A549 (cell line): ENCODE measurements at regions not wholly inside any gene's neighbourhood (a gene's known extent, or its start where the extent isn't known, plus 50 kb on each side); places are given as distances from the start of the nearest gene placed in this dataset.

Source experiments
- ATAC-seq, 2 experiments: fragments of 200-7000 bp in 1 of 2; fragments of >200 bp in 1 of 2; cut with Nextera tagmentation in 1 of 2; cut with Tn5 transposase in 1 of 2; 3 replicates each; pipeline versions ENCODE4 v1.8.0 to v1.9.1; 2018 to 2020; ENCODE audit warnings: mild to moderate bottlenecking in 1 of 2, moderate library complexity in 1 of 2
- CTCF ChIA-PET: fragments of 300-600 bp; sonication (Branson Sonifier 250); formaldehyde crosslinking; extraction: SDS; loops from one replicate; lab custom pipeline; 2021; ENCODE audit warnings: antibody characterized with exemption, inconsistent platforms; lab: Yijun Ruan, JAX
- POLR2A ChIA-PET: fragments of 350-600 bp; formaldehyde crosslinking; extraction: SDS; loops from one replicate; lab custom pipeline; 2021; ENCODE audit warnings: antibody characterized with exemption, inconsistent platforms; lab: Yijun Ruan, JAX
- DNase-seq, 2 experiments: peaks; one replicate each; pipeline versions ENCODE4 v3.0.0 to v3.0.0-alpha.2; 2011 to 2016; ENCODE audit warnings: low read depth in 1 of 2, low spot score in 1 of 2
- FAIRE-seq: peaks from 2 replicates; lab custom pipeline; 2011; peaks lifted over from hg19 to GRCh38; lab: Jason Lieb, UNC
- H3K27ac ChIP-seq, 2 experiments: fragments of >200 bp; sonication (Bioruptor Twin); formaldehyde crosslinking; 3 replicates each; pipeline ENCODE4 v1.5.1; 2016 to 2017
- H3K4me1 ChIP-seq: fragments of >200 bp; sonication (Bioruptor Twin); formaldehyde crosslinking; 3 replicates; pipeline ENCODE4 v1.6.1; 2016
- H3K4me2 ChIP-seq: fragments of >200 bp; sonication (Bioruptor Twin); formaldehyde crosslinking; 3 replicates; pipeline ENCODE4 v1.6.1; 2016
- H3K4me3 ChIP-seq: fragments of >200 bp; sonication (Bioruptor Twin); formaldehyde crosslinking; 3 replicates; pipeline ENCODE4 v1.5.1; 2016
- H3K9me3 ChIP-seq: fragments of >200 bp; sonication (Bioruptor Twin); formaldehyde crosslinking; 3 replicates; pipeline ENCODE4 v1.6.1; 2016
- CBX2 ChIP-seq: fragments of 200-600 bp; sonication (generic); IDR thresholded peaks from 2 replicates; pipeline ENCODE4 v1.6.1; 2016; ENCODE audit warnings: low read depth, mild to moderate bottlenecking, borderline replicate concordance
- CBX8 ChIP-seq: fragments of 200-600 bp; sonication (generic); IDR thresholded peaks from 2 replicates; pipeline ENCODE4 v1.6.1; 2016
- CEBPB ChIP-seq, 2 experiments: fragments of >200 bp in 1 of 2; sonication (Bioruptor Twin) in 1 of 2; formaldehyde crosslinking in 1 of 2; IDR thresholded peaks; 2 replicates each; pipeline ENCODE4 v1.6.1; 2012 to 2016
- CHD2 ChIP-seq: fragments of 150-350 bp; IDR thresholded peaks from 2 replicates; pipeline ENCODE4 v1.6.1; 2014; ENCODE audit warnings: low read length; ENCODE audit not compliant: partially characterized antibody
- CHD4 ChIP-seq: fragments of 200-600 bp; sonication (generic); IDR thresholded peaks from 2 replicates; pipeline ENCODE4 v1.6.1; 2016; ENCODE audit warnings: antibody characterized with exemption, mild to moderate bottlenecking, borderline replicate concordance
- E2F6 ChIP-seq: IDR thresholded peaks from 2 replicates; pipeline ENCODE4 v1.6.1; 2012; ENCODE audit warnings: low read depth, borderline replicate concordance
- EHMT2 ChIP-seq: fragments of 200-600 bp; sonication (generic); IDR thresholded peaks from 2 replicates; pipeline ENCODE4 v1.6.1; 2016; ENCODE audit warnings: antibody characterized with exemption, low read depth, mild to moderate bottlenecking, moderate library complexity
- ELK1 ChIP-seq: fragments of 150-350 bp; IDR thresholded peaks from 2 replicates; pipeline ENCODE4 v1.6.1; 2014; ENCODE audit warnings: low read depth, mild to moderate bottlenecking, low read length
- FOXS1 ChIP-seq: fragments of 250-450 bp; sonication (Bioruptor Pico); IDR thresholded peaks from 2 replicates; pipeline ENCODE4 v1.5.0; 2020; ENCODE audit warnings: mild to moderate bottlenecking, moderate library complexity
- GATA3 ChIP-seq: IDR thresholded peaks from 2 replicates; pipeline ENCODE4 v1.6.1; 2012; ENCODE audit warnings: borderline replicate concordance
- HDAC2 ChIP-seq: fragments of 200-600 bp; sonication (generic); IDR thresholded peaks from 2 replicates; pipeline ENCODE4 v1.6.1; 2016
- HEYL ChIP-seq: fragments of 250-450 bp; sonication (Bioruptor Pico); IDR thresholded peaks from 2 replicates; pipeline ENCODE4 v1.8.0; 2021; ENCODE audit warnings: mild to moderate bottlenecking, moderate library complexity
- HMGXB4 ChIP-seq: fragments of 250-450 bp; sonication (Bioruptor Pico); IDR thresholded peaks from 2 replicates; pipeline ENCODE4 v1.5.0; 2021; ENCODE audit warnings: mild to moderate bottlenecking, moderate library complexity, borderline replicate concordance
- HOXA7 ChIP-seq: fragments of 250-450 bp; sonication (Bioruptor Pico); IDR thresholded peaks from 2 replicates; pipeline ENCODE4 v1.5.0; 2020; ENCODE audit warnings: mild to moderate bottlenecking, moderate library complexity
- HOXB5 ChIP-seq: fragments of 250-450 bp; sonication (Bioruptor Pico); IDR thresholded peaks from 2 replicates; pipeline ENCODE4 v1.5.0; 2020; ENCODE audit warnings: mild to moderate bottlenecking, moderate library complexity
- JUNB ChIP-seq: fragments of >200 bp; sonication (Bioruptor Twin); formaldehyde crosslinking; IDR thresholded peaks from 2 replicates; pipeline ENCODE4 v1.6.1; 2016
- KDM1A ChIP-seq: fragments of 200-600 bp; sonication (generic); IDR thresholded peaks from 2 replicates; pipeline ENCODE4 v1.6.1; 2016; ENCODE audit warnings: low read depth, mild to moderate bottlenecking
- MAZ ChIP-seq: fragments of 150-350 bp; IDR thresholded peaks from 2 replicates; pipeline ENCODE4 v1.6.1; 2014; ENCODE audit warnings: antibody characterized with exemption, low read depth, low read length, borderline replicate concordance
- MYC ChIP-seq: IDR thresholded peaks from 2 replicates; pipeline ENCODE4 v1.6.1; 2012; ENCODE audit warnings: mild to moderate bottlenecking, inconsistent platforms, low read length, improper control_type of control experiment, borderline replicate concordance
- NFE2L2 ChIP-seq: fragments of 150-350 bp; conservative IDR thresholded peaks from 2 replicates; pipeline ENCODE4 v1.6.1; 2014; ENCODE audit warnings: low read length
- PBX3 ChIP-seq: IDR thresholded peaks from 2 replicates; pipeline ENCODE4 v1.6.1; 2012
- PHF8 ChIP-seq: fragments of 200-600 bp; sonication (generic); IDR thresholded peaks from 2 replicates; pipeline ENCODE4 v1.6.1; 2016; ENCODE audit warnings: low read depth, mild to moderate bottlenecking, antibody characterized with exemption, moderate library complexity, borderline replicate concordance
- RARB ChIP-seq: fragments of 250-450 bp; sonication (Bioruptor Pico); IDR thresholded peaks from 2 replicates; pipeline ENCODE4 v1.8.0; 2021; ENCODE audit warnings: mild to moderate bottlenecking, moderate library complexity
- SMC3 ChIP-seq: fragments of >200 bp; sonication (Bioruptor Twin); formaldehyde crosslinking; IDR thresholded peaks from 3 replicates; pipeline ENCODE4 v1.6.1; 2018; ENCODE audit warnings: inconsistent platforms
- SREBF2 ChIP-seq: fragments of 450-650 bp; IDR thresholded peaks from 2 replicates; pipeline ENCODE4 v1.6.1; 2014; ENCODE audit warnings: mild to moderate bottlenecking, moderate library complexity
- TP53 ChIP-seq: fragments of 250-450 bp; sonication (Bioruptor Pico); IDR thresholded peaks from 2 replicates; pipeline ENCODE4 v1.5.0; 2021; ENCODE audit warnings: mild to moderate bottlenecking, moderate library complexity
- ZFP36 ChIP-seq: fragments of 450-650 bp; IDR thresholded peaks from 2 replicates; pipeline ENCODE4 v1.6.1; 2014; ENCODE audit warnings: borderline replicate concordance; ENCODE audit not compliant: partially characterized antibody
- ZSCAN20 ChIP-seq: fragments of 250-450 bp; sonication (Bioruptor Pico); IDR thresholded peaks from 2 replicates; pipeline ENCODE4 v1.8.0; 2022; ENCODE audit warnings: mild to moderate bottlenecking, moderate library complexity
- WGBS: methylation state at CpG from one replicate; pipeline ENCODE4 v1.1.6; 2017; ENCODE audit errors: missing lambda C conversion rate; 5-methylcytosine and 5-hydroxymethylcytosine counted together

- no peak for TF ChIP-seq HEYL (CRISPR knock-in tag)
- no peak for TF ChIP-seq ZFP36
- TF ChIP-seq HOXB5 (CRISPR knock-in tag) = no peak
- no peak for TF ChIP-seq CEBPB (IDR thresholded peaks at IDR 0.05)
Observed at GRCh38 chr6:117034547-117034946, 157.5 kb downstream of the RFX6 start (continued).

GRCh38 chr6:117034971-117035370, 157.9 kb downstream of the RFX6 start:
- Histone ChIP-seq H3K27ac (no peak overlapping the region), H3K9me3 (no peaks in the 10 kb centered on the region), H3K4me3 (no peak overlapping the region), H3K4me1 (no peaks in the 10 kb centered on the region), H3K4me2 (no peak overlapping the region)
- ChIA-PET POLR2A (no interaction called here), CTCF (no interaction called here)
- 37% methylated on average over 4 of the region's 4 CpGs for WGBS
- ATAC-seq (no peak), FAIRE-seq (no peak), DNase-seq (no peak)
- TF ChIP-seq CBX8 (no peak), SMC3 (no peak), MAZ (no peak), EHMT2 (no peak), TP53 (no peak), HOXB5 (CRISPR knock-in tag) (no peak), MYC (no peak), ZSCAN20 (CRISPR knock-in tag) (no peak), HMGXB4 (CRISPR knock-in tag) (no peak), PHF8 (no peak), HOXA7 (CRISPR knock-in tag) (no peak), HDAC2 (no peak), SREBF2 (no peak), KDM1A (no peak), CHD2 (no peak), ZFP36 (no peak)

GRCh38 chr6:117050301-117050700, 173.3 kb downstream of the RFX6 start:
- Histone ChIP-seq H3K27ac (no peak overlapping the region), H3K4me1 (no peaks in the 10 kb centered on the region), H3K9me3 (no peaks in the 10 kb centered on the region), H3K4me2 (no peak overlapping the region), H3K4me3 (no peak overlapping the region)
- FAIRE-seq (no peak), DNase-seq (no peak), ATAC-seq (no peak)
- ChIA-PET POLR2A (no interaction called here), CTCF (no interaction called here)
- 0% methylated on average over 3 of the region's 3 CpGs for WGBS
- TF ChIP-seq NFE2L2 (no peak), HDAC2 (no peak), SMC3 (no peak)

GRCh38 chr6:117072134-117072533, 193.2 kb upstream of the VGLL2 start:
- ATAC-seq = no peak
- POLR2A ChIA-PET = no interaction called here
- Histone ChIP-seq H3K27ac (no peak overlapping the region), H3K4me3 (no peak overlapping the region), H3K4me1 (no peaks in the 10 kb centered on the region), H3K9me3 (no peaks in the 10 kb centered on the region), H3K4me2 (no peak overlapping the region)
- no peak for FAIRE-seq
- 8% methylated on average over 2 of the region's 2 CpGs for WGBS
- DNase-seq = no peak
- CTCF ChIA-PET = no interaction called here
- TF ChIP-seq CHD4 (no peak), JUNB (no peak), FOXS1 (CRISPR knock-in tag) (no peak), PBX3 (no peak), CBX8 (no peak), RARB (CRISPR knock-in tag) (no peak), CBX2 (no peak), GATA3 (no peak), E2F6 (no peak), ELK1 (no peak), MYC (no peak), HMGXB4 (CRISPR knock-in tag) (no peak)
